PC-3 (cell line): ENCODE measurements at regions not wholly inside any gene's neighbourhood (a gene's known extent, or its start where the extent isn't known, plus 50 kb on each side); places are given as distances from the start of the nearest gene placed in this dataset.

ENCODE experiments used
- CTCF ChIP-seq: fragments of 300-600 bp; sonication (generic); conservative IDR thresholded peaks from 2 replicates; pipeline ENCODE4 v1.5.1; 2017; ENCODE audit warnings: antibody characterized with exemption, low read depth, mild to moderate bottlenecking, low read length
- EZH2 ChIP-seq: fragments of 300-600 bp; sonication (generic); IDR thresholded peaks from one replicate; pipeline ENCODE4 v1.6.1; 2017; ENCODE audit warnings: antibody characterized with exemption, mild to moderate bottlenecking, low read length; ENCODE audit not compliant: unreplicated experiment

GRCh38 chr15:81786776-81787175 lies 259.0 kb downstream of the MEX3B start:
- TF ChIP-seq CTCF, result no peak
- no peak for TF ChIP-seq EZH2
